ENCODE measurements at regions not wholly inside any gene's neighbourhood (a gene's known extent, or its start where the extent isn't known, plus 50 kb on each side); places are given as distances from the start of the nearest gene placed in this dataset.

DNA sequence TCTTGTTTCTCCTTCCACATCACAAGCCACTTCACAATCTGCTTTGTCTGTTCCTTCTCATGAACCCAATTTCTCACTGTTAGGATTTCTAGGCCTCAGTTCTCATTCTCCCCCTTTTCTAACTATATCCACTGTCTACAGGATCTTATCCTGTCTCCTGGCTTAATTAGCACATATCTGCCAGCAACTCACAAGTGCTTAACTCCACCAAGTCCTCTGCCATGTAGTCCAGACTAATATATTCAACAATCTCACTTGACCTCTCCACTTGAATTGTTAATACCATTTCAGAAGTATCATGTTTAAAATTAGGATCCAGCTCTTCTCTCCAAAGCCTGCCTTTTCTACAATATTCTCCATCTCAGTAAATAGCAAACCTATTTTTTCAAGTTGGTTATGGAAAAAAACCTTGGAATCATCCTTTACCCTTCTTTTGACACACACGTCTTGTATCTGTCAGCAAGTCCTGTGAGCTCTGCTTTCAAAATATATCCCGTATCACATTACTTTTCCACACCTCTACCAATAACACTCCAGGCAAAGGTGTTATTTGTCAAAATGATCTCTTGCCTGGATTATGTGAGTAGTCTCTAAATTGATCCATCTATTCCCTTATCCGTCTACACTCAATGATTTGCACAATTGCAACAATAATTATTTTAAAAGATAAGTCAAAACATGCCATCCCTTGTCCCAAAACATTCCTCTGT lies 127.2 kb upstream of the SLIT2 start:
- TF ChIP-seq POLR2AphosphoS5 (IDR thresholded peaks at IDR 0.05; ENCODE audit: low read depth, low read length) (no peak), POLR2A (IDR thresholded peaks at IDR 0.05; ENCODE audit: low read depth, low read length) (no peak)
